ENCODE measurements at regions not wholly inside any gene's neighbourhood (a gene's known extent, or its start where the extent isn't known, plus 50 kb on each side); places are given as distances from the start of the nearest gene placed in this dataset.

- TF ChIP-seq ZNF384 (IDR thresholded peaks at IDR 0.05) (no peak), CTBP1 (IDR thresholded peaks at IDR 0.05; ENCODE audit: borderline replicate concordance) (no peak), SP1 (IDR thresholded peaks at IDR 0.05) (no peak), BHLHE40 (IDR thresholded peaks at IDR 0.05; ENCODE audit: borderline replicate concordance) (no peak), HDGF (IDR thresholded peaks at IDR 0.05; ENCODE audit: borderline replicate concordance) (no peak), FOXM1 (IDR thresholded peaks at IDR 0.05; ENCODE audit: borderline replicate concordance) (no peak), ARNT (IDR thresholded peaks at IDR 0.05) (no peak), FOXA1 (IDR thresholded peaks at IDR 0.05) (no peak), FOXK2 (IDR thresholded peaks at IDR 0.05) (no peak), PKNOX1 (IDR thresholded peaks at IDR 0.05) (no peak), TARDBP (IDR thresholded peaks at IDR 0.05) (no peak), ELF4 (IDR thresholded peaks at IDR 0.05) (no peak)
Observed at GRCh38 chr2:16034151-16034974, 94.0 kb downstream of the MYCN start.
